ENCODE measurements at regions not wholly inside any gene's neighbourhood (a gene's known extent, or its start where the extent isn't known, plus 50 kb on each side); places are given as distances from the start of the nearest gene placed in this dataset.

DNA sequence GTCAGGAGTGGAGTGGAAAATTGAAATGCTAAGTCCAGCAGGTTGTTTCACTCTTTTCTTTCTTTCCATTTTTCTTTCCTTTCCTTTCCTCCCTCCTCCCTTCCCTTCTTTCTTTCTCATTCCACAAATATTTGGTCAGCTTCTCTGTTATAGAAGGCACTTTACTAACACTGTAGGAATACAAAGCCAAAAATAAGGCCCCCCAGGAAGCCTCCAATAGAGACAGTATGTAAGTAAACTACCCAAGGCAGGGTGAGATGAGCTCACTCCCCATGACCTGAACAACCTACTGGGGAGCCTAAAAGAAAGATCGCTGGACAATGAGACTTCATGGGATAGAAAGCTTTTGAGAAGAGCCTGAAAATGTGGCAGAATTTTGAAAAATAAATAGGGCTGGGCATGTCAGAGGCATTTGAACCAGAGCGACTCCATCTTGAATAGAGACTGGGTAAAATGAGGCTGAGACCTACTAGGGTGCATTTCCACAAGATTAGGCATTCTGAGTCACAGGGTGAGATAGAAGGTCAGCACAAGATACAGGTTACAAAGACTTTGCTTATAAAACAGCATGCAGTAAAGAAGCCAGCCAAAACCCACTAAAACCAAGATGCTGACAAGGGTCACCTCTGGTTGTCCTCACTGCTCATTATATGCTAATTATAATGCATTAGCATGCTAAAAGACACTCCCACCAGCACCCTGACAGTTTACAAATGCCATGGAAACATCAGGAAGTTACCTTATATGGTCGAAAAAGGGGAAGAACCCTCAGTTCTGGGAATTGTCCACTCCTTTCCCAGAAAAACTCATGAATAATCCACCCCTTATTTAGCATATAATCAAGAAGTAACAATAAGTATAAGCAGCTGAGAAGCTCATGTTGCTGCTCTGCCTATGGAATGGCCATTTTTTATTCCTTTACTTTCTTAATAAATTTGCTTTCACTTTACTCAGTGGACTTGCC is 158.9 kb upstream of the EGFLAM start:
- DNase-seq: no peak

DNA sequence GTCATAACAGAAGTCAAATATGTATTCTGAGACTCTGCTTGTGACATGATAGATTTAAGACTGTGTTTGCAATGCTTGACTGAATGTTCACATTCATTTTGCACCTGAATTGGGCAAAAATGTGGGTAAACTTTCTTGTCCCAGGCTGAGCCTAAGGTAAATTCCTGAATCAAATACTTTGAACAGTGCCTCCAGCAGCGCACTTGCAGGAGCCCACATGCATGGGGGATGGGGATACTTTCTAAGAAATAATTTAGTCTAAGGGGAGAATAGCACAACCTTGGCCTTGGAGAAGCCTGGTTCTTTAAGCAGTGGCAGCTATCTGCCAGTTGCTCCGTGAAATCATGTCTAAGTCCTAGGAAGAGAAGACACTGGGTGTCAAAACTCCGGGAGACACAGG is 163.5 kb upstream of the EGFLAM start:
- DNase-seq: no peak

DNA sequence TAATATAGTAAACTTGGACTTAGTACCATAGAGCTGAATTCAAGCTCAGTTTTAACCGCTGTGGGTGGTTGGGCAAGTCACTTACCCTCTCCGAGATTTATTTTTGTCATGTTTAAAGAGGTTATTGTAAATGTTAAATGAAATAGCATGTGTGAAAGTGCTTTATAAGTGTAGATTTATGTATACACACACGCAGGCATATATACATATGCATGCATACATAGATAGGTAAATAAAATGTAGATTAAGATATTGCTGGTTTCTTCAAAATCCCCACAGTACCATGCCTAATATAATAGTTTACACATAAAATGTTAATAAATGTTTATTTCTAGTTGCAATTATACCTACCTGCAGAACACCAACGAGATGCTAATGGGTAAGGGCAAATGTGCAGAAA is 164.5 kb upstream of the EGFLAM start:
- DNase-seq: no peak

DNA sequence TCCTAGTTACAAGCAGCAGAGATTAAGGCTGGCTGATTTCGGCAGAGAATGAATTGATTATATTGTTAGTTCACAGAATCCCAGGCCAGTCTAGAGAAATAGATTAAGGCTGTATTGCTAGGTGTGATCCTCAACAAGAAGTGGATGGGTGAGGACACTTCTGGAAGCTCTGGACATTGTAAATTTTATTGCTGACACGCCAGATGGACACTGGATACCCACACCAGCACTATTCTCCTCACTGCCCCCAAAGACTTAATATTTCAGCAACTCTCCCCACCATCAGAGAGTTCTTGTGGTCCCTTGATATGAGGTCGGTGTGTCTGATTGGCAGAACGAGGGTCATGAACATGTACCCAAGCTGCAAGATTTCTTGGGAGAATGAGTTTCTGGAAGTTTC is 171.6 kb upstream of the EGFLAM start:
- DNase-seq: no peak

DNA sequence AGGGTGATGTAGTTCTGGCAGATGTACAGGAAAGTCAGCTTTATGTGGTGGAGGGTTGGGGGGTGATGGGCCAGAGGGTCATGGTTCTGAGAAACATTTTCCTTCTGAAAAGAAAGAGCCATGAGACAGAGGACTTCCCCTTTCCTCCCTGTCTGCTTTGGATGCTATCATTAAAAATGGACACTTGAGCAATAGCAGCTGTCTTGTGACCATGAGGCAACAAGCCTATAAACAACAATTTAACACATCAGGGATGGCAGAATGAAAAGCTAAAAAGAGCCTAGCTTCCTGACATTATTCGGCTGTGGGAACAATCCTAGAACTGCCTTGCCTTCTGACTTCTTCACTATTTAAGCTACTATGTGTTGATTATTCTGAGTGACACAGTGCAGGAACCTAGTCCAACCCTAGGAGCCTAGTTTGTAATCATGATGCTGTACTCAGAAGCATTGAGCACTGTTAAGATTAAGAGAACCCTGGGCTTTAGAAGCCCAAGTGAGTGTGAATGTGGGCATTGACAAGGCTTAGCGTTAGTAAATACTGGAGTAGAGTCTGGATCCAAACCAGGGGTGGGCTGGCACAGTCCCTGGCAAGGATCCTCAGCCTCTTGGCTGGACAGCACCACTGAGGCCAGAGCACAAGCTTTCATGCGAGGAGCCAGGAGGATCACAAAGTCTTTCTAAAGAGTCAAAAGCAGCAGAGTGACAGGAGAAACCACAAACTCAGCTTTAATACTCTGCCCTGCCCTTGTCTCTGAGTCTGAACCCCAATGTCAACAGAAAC is 178.5 kb upstream of the EGFLAM start:
- no peak for DNase-seq

DNA sequence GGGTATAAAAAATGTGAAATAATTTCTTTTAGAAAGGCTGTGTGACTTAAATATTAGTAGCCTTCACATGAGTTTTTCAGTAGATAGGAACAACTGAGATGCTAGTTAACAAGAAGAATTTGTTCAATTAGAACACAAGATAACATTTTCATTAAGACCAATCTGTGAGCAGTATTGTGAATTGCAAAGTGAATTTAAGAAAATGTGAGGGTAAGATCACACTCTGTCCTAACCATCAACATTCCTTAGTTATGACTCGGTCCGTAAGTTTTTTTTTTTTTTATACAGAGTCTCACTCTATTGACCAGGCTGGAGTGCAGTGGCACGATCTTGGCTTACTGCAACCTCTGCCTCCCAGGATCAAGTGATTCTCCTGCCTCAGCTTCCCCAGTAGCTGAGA is 180.2 kb upstream of the EGFLAM start:
- no peak for DNase-seq

DNA sequence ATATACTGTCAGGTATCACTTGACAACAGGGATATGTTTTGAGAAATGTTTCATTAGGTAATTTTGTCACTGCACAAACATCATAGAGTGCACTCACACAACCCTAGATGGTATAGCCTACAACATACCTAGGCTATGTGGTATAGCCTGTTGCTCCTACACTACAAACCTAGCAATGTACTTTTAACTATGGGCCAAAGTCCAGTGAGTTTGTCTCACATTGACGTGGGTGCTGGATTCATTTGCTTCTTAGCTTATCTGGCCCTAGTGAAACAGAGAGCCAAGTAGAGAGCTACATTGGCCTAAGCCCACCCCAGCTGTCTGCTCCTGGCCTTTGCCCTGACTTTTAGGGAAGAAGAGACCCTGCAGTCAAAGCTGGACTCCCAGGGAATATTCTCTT is 180.7 kb upstream of the EGFLAM start:
- no peak for DNase-seq

DNA sequence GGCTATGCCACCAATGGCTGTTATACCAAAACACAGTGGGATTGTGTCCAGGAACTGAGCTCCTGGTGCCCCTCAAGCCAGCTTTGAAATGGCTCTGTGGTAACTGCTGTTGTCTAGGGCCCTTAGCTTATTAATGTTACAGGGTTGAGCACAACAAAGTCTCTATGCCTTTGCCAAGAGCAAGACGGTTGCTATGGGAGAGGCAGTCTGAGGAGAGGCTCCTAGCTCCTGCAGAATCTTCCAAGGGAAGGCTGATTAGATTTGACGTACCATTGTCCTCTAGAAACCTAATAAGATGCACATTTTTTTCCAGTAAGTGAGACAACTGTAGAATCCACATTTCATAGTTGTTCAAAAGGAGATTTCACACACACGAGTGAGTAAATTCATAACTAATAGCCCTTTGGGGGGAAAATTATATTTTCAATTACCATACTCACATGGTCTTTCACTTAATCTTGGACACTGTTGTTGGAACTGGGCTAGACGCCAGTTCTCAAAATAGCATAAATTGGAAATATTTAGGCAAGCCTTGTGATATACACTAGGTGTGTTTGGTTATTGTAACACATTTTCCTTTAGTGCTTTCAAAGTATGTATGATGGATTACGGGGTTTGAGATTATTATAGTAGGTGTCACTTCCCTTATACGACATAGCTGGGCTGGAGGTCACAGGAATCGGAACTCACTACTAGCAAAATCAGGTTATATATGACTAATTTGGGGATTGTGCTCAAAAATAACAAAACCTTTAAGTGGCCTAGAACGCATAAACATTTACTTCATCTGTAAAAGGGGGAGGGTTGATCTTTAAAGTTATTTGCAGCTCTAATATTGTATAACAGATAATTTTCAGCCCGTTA is 186.3 kb upstream of the EGFLAM start:
- no peak for DNase-seq

DNA sequence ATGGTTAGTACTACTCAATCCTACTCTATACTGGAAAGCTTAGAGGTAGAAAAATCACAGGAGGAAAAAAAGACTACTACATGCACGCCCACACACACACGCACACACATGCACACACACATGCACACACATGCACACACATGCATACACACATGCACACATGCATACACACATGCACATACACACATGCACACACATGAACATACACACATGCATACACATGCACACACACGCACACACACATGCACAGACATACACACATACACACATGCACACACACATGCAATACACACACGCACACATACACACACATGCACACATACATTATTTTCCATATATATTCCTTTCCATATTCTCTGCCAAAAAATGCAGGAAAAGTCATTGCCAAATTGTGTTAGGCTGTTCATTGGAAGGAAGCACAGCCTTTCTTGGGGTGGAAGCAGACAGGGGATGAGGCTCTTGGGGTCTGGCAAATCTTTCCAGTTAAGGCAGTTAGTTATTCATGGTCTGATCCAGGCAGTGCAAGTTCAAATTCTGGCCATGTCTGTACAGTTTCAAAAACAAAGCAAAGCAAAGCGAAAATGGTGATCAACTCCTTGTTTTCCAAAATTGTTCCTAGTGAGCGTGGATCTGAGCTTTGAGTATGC is 187.9 kb upstream of the EGFLAM start:
- DNase-seq: no peak

DNA sequence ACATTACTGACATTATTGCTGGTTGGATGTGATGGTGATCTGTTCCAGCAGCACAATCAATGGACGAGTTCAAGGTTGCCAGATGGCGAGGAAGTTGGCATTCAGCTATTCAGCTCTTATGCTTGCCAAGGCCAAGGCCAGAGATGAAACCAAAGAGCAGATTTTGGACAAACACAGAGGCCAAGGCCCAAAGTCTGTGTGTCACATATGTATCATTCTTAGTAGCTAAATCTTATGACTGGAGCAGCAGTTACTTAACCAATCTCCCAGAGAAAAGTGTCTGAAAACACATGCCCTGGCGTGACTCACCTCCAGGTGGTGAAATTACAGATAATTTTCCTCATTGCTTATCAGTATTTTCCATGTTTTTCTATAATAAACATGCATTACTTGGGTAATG is 189.0 kb upstream of the EGFLAM start:
- DNase-seq: no peak

DNA sequence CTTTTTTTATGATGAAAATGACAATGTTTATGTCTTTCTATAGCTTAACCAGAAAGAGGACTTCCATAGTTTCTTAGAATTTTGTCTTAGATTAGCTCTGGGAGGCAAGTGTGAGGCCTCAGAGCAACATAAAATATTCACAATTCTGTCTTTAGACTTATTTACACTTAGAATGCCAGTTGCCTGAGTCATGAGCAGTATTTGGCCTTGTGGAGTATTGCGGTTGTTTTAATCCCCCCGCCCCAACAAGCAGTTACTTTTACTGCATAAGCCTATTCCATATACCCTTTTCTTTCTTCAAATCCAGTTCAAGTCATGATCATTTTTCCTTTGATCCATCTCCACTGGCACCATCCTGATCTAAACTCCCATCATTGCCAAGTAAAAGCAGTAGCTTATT is 198.0 kb upstream of the EGFLAM start:
- no peak for DNase-seq

DNA sequence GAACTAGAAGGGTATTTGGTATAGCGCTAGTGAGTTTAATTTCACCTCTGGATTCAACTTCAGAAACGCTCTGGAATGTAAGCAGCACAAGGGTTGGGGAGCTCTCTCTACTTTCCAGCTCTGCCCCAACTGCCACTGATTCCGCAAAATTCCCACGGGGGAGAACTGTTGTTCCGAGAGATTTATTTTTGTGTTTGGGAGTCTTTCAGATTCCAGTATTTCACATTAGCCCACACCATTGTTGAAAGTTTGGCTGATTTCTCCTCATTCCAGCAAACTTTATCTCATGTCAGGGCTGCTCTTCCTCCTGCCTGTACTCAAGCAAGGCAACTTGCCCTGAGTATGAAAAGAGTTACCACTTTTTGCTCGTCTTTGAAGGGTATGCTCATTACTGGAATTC is 198.5 kb upstream of the EGFLAM start:
- no peak for DNase-seq

DNA sequence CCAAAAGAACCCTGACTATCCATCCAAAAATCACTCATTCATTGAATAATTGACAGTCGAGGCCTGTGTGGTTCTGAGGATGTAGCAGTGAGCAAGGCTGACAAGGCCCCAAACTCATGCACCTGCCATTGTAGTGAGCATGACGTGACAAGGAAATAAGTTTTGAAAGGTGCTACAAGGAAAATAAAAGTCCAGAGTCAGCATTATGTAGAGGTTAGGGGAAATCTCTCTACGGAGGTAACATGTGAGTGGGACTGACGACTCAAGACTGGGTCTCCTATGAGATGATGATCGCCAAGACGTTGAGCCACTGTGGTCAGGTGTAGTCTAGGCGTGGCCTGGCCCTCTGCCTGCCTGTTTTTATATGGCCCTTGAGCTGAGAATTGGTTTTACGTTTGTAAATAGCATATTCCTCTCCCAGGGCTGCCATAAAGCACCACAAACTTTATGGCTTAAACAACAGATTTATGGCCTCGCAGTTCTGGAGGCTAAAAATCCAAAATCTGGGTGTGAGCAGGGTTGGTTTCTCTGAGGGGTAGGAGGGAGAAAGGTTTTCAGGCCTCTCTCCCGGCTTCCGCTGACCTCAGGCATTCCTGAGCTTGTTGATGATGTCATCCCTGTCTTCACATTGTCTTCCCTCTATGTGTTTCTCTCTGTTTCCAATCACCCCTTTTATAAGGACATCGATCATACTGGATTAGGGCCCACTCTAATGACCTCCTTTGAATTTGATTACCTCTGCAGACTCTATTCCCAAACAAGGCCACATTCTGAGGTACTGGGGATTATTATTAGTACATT is 206.4 kb upstream of the EGFLAM start:
- no peak for DNase-seq

DNA sequence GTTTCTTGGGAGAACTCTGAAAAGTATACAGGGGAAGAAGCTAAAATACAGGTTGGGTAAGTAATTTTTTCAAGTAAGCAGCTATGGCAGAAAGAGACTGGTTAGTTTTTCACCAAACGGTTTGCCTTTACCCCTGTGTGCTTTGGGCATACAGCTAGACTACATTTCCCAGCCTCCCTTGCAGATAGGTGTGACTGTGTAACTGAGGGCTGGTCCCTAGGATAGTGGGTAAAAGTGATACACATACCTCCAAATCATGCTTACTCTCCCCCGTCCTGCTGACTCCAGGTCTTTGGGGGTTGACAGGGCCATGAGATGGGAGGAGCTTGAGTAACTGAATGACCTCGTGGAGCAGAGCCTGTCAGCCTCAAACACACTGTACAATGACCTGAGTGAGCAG is 208.6 kb upstream of the GDNF start:
- no peak for DNase-seq

DNA sequence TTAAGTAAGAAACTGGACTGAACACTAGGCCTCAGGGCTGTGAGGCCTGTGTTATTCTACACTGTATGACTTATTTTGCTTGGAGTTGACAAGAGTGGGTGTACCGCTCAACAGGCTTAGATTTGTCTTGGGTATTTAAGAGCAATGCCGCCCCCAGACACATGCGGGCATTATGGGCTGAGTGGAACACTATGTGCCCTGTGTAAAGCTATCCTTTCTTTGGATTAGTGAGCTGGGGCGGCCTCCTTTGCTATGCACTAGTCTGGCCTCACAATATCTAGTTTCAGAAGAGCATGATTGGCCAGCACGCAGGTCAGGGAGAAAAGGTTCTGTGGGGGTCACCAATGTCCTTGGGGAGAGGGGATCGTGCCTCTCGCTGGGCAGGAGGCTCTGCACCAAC is 206.3 kb upstream of the GDNF start:
- DNase-seq: no peak

DNA sequence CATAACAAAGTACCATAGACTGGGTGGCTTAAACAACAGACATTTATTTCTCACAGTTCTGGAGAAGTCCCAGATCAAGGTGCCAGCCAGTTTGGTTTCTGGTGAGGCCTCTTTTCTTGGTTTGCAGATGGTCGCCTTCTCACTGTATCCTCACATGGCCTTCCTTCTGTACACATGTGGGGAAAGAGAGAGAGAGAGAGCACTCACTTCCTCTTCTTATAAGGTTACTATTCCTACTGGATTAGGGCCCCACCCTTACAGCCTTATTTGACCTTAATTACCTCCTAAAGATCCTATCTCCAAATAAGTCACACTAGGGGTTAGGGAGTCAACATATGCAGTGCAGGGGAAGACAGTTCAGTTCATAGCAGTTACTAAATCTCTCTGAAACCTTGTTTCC is 205.6 kb upstream of the GDNF start:
- DNase-seq: no peak

DNA sequence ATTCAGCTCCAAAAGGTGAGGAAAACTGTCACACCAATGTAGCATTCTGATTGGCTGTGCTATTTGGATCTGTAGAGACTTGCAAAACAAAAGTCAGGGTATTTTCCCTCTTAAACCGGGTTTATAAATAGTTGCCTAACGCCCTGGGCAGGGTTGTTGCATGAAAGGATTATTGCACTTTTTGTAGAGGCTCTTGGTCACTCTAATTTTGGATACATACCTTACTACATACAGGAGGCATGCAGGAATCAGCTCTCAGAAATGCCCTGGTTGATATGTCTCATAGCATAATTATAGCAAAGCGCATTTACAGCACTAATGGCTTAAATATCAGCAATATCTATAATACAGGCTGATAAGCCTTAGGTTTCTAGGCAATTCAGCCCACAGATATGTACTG is 200.0 kb upstream of the GDNF start:
- DNase-seq: no peak

DNA sequence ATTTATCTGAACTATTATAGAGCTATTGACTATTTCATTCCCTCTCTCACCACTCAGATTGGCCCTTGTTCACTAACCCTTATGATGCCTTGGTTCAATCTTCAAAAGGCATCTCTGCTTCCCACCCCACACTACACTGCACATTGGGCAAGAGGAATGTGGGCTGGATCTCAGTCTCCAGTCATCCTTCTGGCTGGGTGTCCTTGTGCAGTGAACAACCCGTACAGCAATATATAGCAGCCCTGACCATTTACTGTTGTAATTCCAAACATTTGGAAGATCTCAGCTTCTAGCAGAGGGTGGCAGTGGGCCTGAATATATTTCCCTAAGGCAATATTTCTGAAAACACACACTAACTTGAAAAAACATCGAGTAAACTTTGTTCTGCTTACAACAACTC is 199.2 kb upstream of the GDNF start:
- no peak for DNase-seq

DNA sequence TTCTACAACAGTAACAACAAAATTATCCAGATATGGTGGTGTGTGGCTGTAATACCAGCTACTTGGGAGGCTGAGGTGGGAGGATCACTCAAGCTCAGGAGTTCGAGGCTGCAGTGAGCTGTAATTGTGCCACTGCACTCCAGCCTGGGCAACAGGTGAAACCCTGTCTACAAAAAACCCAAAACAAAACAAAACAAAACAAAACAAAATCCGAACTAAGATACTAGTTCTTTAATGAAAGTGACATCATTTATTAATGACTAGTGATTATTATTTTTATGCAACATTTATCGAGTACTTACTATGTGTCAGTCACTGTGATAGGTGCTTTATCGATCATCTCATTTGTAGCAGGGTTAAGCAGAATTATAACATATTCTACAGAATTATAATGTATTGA is 196.9 kb upstream of the GDNF start:
- DNase-seq: no peak

DNA sequence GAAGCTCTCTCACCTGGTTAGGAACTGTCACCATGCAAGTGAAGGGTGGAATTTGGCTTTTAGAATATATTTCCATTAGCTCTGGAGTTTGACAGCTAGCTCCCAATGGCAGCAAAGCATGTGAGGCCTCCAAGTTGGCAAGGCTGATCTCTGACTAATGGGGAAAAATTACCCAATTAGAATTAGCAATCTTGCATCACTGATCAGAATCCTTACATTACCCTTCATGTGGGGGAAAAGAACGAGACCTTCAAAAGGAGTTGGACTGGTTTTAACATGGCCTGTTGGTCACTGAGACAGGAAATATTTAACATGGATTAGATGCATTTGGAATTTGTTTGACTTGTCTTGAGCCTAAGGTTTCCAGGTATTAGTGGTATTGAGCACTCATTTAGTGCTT is 192.3 kb upstream of the GDNF start:
- no peak for DNase-seq

DNA sequence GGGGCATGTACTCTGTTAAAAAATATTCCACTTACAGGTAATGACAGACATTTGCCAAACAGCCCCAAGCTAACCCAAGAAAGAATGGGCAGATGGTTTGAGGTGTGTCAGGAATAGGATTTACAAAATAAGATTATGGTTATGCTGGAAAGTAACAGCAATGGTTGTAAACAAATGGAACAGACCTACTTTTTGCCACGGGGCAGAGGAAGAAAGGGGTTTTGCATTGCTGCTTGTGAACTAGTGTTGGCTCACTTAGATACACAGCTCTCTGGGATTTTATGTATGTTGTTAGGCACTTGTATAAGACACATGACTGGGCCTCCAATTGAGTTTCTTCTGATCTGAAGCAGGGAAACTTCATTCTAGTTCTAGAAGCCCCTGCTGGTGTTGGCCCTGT is 191.5 kb upstream of the GDNF start:
- no peak for DNase-seq
